ENCODE measurements at regions not wholly inside any gene's neighbourhood (a gene's known extent, or its start where the extent isn't known, plus 50 kb on each side); places are given as distances from the start of the nearest gene placed in this dataset.

DNA sequence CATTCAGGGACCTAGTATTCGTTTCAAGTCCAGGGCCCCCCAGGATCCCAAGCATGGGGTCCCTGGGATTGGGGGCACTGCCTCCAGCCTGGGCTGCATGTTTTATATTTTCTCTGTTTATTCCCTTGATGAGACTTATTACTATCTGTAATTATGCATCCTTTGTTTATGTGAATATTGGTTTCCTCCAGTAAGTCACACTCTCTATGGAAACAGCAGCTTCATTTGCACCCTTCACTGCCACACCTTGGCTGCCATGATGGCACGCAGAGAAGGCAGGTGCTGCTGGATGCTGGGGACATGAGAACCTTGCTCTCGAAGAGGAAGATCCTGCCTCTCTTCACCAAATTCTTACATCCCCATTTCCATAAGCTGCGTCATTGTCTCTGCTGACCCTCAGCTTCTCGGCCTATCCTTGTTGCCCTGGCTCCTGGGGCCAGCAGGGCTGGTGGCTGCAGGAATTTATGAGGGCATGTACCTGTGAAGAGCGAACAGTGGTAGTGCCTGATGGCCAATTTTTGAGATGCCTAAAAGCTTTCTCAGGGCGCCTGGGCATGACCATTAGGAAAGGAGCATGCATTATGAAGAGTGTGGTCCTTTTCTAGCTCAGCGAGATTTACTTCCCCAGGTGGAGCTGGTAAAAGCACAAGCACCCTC lies 479.3 kb upstream of the KLF6 start:
- H3K9ac ChIP-seq (ENCODE audit: low read length), result no peak overlapping the region
- H3K9me2 ChIP-seq (replicated peaks; ENCODE audit: insufficient read depth, low read length), result no peaks in the 10 kb centered on the region
- H3K79me2 ChIP-seq (ENCODE audit: insufficient read depth, low read length), result no peaks in the 10 kb centered on the region
- H3K36me3 ChIP-seq (ENCODE audit: low read length), result no peaks in the 10 kb centered on the region
- H3K4me3 ChIP-seq (ENCODE audit: insufficient read depth, low read length, poor library complexity, severe bottlenecking), result no peak overlapping the region
- TF ChIP-seq CTCF (IDR thresholded peaks at IDR 0.05; ENCODE audit: insufficient read depth, low read length, poor library complexity, severe bottlenecking) (no peak), EZH2phosphoT487 (conservative IDR thresholded peaks at IDR 0.05; ENCODE audit: low read length) (no peak)
- no peak overlapping the region for H3K27ac ChIP-seq (ENCODE audit: low read depth, low read length)
- no peak overlapping the region for H3K4me2 ChIP-seq (ENCODE audit: low read depth, low read length, poor library complexity, severe bottlenecking)
- no peaks in the 10 kb centered on the region for H3K27me3 ChIP-seq (ENCODE audit: low read length)
- no peaks in the 10 kb centered on the region for H3F3A ChIP-seq (ENCODE audit: insufficient read depth)
- H3K9me3 ChIP-seq (ENCODE audit: insufficient read depth, low read length), result no peaks in the 10 kb centered on the region
- H2AFZ ChIP-seq (ENCODE audit: low read depth, low read length, severe bottlenecking), result no peak overlapping the region
- no peaks in the 10 kb centered on the region for H4K20me1 ChIP-seq (ENCODE audit: low read depth, low read length)

DNA sequence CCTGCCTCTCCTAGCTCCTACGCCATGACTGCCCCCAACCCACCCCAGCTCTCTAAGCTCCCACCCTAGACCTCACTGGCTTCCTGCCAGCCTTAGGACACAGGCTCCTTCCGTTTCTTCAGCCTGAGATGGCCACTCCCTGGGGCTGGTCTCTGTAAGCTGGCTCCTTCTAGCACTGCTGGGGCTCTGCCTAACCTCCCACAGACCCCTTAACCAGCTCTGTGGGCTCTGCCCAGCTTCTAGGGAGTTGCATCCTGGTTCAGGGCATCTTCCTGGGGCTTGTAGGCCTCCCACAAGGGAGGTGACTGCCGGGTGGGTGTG lies 478.6 kb upstream of the KLF6 start:
- Histone ChIP-seq H2AFZ (ENCODE audit: low read depth, low read length, severe bottlenecking) (no peak overlapping the region), H3F3A (ENCODE audit: insufficient read depth) (no peaks in the 10 kb centered on the region), H3K9ac (ENCODE audit: low read length) (no peak overlapping the region), H3K4me2 (ENCODE audit: low read depth, low read length, poor library complexity, severe bottlenecking) (no peak overlapping the region), H3K4me3 (ENCODE audit: insufficient read depth, low read length, poor library complexity, severe bottlenecking) (no peak overlapping the region), H3K9me2 (replicated peaks; ENCODE audit: insufficient read depth, low read length) (no peaks in the 10 kb centered on the region), H3K27ac (ENCODE audit: low read depth, low read length) (no peak overlapping the region), H4K20me1 (ENCODE audit: low read depth, low read length) (no peaks in the 10 kb centered on the region), H3K9me3 (ENCODE audit: insufficient read depth, low read length) (no peaks in the 10 kb centered on the region), H3K79me2 (ENCODE audit: insufficient read depth, low read length) (no peaks in the 10 kb centered on the region), H3K36me3 (ENCODE audit: low read length) (no peaks in the 10 kb centered on the region), H3K27me3 (ENCODE audit: low read length) (no peaks in the 10 kb centered on the region)
- TF ChIP-seq EZH2phosphoT487 (conservative IDR thresholded peaks at IDR 0.05; ENCODE audit: low read length) (no peak), CTCF (IDR thresholded peaks at IDR 0.05; ENCODE audit: insufficient read depth, low read length, poor library complexity, severe bottlenecking) (no peak)

DNA sequence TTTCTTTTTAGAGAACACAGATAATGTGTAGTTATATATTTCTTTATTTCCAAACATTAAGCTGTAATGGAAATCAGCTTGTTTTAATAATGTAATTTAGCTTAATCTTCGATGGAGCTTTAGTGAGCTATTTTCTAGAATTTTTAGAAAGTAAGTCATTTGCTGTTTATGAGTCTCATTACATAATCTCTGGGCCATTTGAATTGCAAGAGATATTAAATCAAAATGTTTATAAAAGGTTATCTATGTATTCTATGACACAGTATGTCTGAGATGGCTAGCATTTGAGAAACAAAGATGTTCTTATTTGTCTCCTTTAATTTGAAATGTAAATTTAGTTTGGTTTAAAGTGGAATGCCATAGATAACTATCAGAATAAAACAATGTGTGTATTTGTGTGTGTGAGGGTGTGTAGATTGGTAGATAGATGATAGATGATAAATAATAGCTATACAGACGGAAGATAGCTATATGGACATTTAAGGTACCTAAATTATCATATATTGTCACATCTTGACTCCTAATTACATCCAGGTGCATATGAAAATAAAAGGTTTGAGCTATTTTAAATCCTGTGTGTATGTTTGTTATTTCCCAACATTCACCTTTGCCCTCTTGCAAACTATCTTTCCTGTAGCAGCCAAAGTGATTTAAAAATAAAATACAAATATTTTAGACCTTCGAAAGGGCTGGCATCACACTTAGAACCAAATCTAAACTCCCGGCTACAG lies 478.0 kb upstream of the KLF6 start:
- no peaks in the 10 kb centered on the region for H4K20me1 ChIP-seq (ENCODE audit: low read depth, low read length)
- TF ChIP-seq EZH2phosphoT487 (conservative IDR thresholded peaks at IDR 0.05; ENCODE audit: low read length), result no peak
- no peak for TF ChIP-seq CTCF (IDR thresholded peaks at IDR 0.05; ENCODE audit: insufficient read depth, low read length, poor library complexity, severe bottlenecking)
- H2AFZ ChIP-seq (ENCODE audit: low read depth, low read length, severe bottlenecking), result no peak overlapping the region
- H3K36me3 ChIP-seq (ENCODE audit: low read length), result no peaks in the 10 kb centered on the region
- no peaks in the 10 kb centered on the region for H3K9me3 ChIP-seq (ENCODE audit: insufficient read depth, low read length)
- H3K4me2 ChIP-seq (ENCODE audit: low read depth, low read length, poor library complexity, severe bottlenecking), result no peak overlapping the region
- no peak overlapping the region for H3K9ac ChIP-seq (ENCODE audit: low read length)
- no peak overlapping the region for H3K4me3 ChIP-seq (ENCODE audit: insufficient read depth, low read length, poor library complexity, severe bottlenecking)
- no peaks in the 10 kb centered on the region for H3K9me2 ChIP-seq (replicated peaks; ENCODE audit: insufficient read depth, low read length)
- no peaks in the 10 kb centered on the region for H3K79me2 ChIP-seq (ENCODE audit: insufficient read depth, low read length)
- no peaks in the 10 kb centered on the region for H3F3A ChIP-seq (ENCODE audit: insufficient read depth)
- no peaks in the 10 kb centered on the region for H3K27me3 ChIP-seq (ENCODE audit: low read length)
- no peak overlapping the region for H3K27ac ChIP-seq (ENCODE audit: low read depth, low read length)
